GM19025 (cell line): ENCODE measurements at regions not wholly inside any gene's neighbourhood (a gene's known extent, or its start where the extent isn't known, plus 50 kb on each side); places are given as distances from the start of the nearest gene placed in this dataset.

Experiments used
- ATAC-seq: cut with Tn5 transposase; IDR thresholded peaks from one replicate; pipeline ENCODE4 v1.9.1; 2021; ENCODE audit warnings: mild to moderate bottlenecking, low read depth, moderate library complexity; ENCODE audit not compliant: unreplicated experiment

- no peak for ATAC-seq
Observed at GRCh38 chr18:38458698-38459097, 893.1 kb upstream of the CELF4 start.

DNA sequence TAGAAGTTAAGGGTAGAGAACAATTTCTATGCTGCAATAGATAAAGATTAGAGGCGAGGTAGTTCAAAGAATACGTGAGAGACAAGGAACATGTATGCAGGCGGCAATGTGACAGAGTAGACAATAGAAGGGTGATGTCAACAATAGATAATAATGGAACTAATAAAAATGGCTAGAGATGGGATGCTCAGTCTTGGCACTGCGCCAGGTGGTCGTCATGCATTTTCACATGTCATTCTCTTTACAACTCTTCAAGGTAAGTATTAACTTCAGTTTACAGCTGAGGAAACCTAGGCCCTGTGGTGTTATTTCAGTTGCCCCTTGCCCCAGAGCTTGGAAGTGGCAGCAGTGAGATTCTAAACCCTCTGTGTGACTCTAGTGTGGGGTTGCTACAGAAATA is 890.7 kb upstream of the CELF4 start:
- no peak for ATAC-seq

GRCh38 chr18:38454764-38455469 is 889.3 kb upstream of the CELF4 start:
- no peak for ATAC-seq

- ATAC-seq = no peak
Observed at GRCh38 chr18:38453880-38454279, 888.3 kb upstream of the CELF4 start.

GRCh38 chr18:38450876-38451275 is 885.3 kb upstream of the CELF4 start:
- no peak for ATAC-seq

DNA sequence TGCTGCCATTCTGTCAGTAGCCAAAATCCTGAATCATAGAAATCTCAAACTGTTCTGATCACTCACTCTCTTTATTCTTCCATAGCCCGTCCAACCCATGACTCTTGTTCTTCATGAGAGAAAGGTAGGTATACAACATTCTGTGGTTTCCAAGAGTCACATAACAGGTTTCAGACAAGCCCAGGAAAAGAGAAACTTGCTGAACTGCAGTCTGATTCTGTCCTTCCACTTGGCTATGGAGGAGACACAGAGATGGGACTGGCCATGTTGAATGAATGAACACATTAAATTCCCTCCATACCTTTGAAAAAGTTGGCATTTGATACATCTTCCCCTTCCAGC is 880.2 kb upstream of the CELF4 start:
- no peak for ATAC-seq

GRCh38 chr18:38444971-38445803 is 879.6 kb upstream of the CELF4 start:
- ATAC-seq = no peak

DNA sequence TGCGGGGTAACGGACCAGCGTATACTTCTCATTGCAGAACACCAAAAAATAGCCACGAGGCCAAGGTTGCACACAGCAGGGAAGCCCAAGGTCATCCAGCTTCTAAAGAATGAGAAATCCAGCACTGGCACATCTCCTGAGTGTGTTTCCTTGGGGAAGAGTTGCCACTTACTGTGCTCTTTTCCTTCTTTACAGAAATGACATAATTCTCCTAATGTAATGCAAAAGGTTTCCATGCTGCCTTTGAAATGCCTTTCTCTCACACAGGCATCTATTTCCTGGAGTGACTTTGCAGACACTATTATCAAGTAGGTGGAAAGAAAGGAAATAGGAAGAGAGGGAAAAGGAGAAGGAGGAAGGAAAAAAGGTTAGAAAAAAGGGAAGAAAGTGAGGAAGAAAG is 862.1 kb upstream of the CELF4 start:
- ATAC-seq = no peak

- ATAC-seq = no peak
Observed at GRCh38 chr18:38427234-38427633, 861.6 kb upstream of the CELF4 start.

DNA sequence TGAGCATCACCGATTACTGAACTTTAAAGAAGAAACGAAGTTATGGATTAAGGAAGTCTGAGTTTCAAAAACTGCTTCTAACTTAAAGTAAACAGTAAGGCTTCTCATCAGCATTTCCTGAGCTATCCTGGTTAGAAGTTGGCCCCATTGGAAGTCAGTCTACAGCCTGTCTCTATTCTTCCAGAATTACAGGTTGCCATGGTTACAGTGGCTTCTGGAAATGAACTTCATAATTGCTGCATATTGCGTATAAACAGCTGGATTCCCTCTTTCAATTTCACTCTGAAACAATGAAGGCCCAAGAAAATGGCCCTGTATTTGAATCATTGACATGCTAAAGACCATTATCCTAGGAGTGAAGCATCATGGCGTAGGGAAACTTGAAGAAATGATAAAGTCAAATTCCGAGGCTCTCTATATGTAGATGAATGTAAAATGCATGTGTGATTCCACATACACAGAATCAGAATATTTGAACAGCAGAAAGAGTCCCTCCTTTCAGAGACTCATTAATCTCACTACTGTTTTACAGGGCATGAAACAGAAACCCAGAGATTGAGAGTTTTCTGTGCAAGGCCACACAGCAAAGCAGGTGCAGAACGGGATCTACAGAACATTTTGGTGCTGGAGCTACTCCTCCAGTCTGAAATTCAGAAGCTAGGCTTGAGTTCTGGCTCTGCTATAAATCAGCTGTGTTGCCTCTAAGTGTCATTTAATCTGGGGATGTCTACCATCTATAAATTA is 856.4 kb upstream of the CELF4 start:
- no peak for ATAC-seq

- no peak for ATAC-seq
Observed at GRCh38 chr18:38421021-38421420, 855.4 kb upstream of the CELF4 start.

DNA sequence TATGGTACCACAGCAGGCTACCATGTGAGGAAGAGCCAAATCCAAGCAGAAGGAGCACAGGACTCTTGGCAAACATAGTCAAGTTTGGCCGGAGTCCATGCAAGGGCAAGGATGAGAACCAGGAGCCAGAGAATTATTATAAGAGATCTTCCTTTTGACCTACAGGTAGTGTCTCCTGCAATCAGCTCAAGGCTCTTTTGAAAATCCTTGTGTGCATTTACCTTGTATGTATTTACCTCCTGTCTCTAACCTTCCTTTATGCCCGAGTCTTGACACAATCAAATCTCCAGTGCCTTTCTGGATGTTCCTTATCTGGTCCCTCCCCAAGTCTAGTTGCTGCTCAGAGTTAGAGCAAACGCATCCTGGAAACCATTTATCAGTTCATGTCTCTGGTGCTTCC is 855.0 kb upstream of the CELF4 start:
- no peak for ATAC-seq

GRCh38 chr18:38415811-38416210 is 850.2 kb upstream of the CELF4 start:
- no peak for ATAC-seq

DNA sequence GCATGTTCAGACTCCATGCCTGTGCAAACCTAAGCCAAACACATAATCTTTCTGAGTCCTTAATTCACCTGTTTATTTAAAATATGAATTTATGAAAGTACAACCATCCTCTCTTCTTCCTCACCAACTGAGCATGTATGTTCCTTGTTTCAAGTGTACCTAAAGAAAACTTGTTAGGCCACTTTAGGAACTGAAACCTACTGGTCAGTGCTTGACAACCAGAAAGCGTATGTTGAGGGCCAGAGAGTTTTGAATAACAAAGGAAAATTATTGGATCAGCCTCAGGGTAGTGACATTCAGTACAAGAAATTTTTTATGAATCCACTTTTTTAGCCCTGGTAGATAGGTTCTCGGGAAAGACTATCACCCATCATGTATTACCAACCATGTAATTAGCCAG is 847.6 kb upstream of the CELF4 start:
- no peak for ATAC-seq

- no peak for ATAC-seq
Observed at GRCh38 chr18:38406607-38407006, 841.0 kb upstream of the CELF4 start.

GRCh38 chr18:38402509-38402908 is 836.9 kb upstream of the CELF4 start:
- no peak for ATAC-seq

DNA sequence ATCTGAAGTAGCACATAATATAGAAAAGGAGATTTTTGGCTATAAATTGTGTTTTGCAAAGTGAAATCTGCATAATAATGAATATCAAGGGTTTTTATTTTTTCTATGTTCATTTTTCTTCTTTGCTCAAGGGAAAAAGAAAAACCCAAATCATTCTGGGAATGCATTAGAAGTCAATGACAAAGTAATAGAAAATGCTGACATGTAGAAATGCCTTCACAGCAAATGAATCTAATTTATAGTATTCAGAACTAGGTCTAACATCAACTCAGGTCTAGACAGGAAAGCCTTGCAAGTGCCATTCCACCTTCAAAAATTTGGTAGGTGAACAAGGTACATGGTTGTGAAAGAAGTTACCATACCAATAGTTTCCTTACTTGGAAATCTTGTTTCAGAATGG is 831.5 kb upstream of the CELF4 start:
- no peak for ATAC-seq

GRCh38 chr18:38386146-38386545 is 820.5 kb upstream of the CELF4 start:
- ATAC-seq = no peak

- no peak for ATAC-seq
Observed at GRCh38 chr18:38369772-38370690, 804.4 kb upstream of the CELF4 start.

GRCh38 chr18:38368886-38369285 is 803.3 kb upstream of the CELF4 start:
- ATAC-seq = no peak
